ENCODE measurements at regions not wholly inside any gene's neighbourhood (a gene's known extent, or its start where the extent isn't known, plus 50 kb on each side); places are given as distances from the start of the nearest gene placed in this dataset.

- TF ChIP-seq CTCF (IDR thresholded peaks at IDR 0.05; ENCODE audit: insufficient read depth, low read length): no peak
- DNase-seq (ENCODE audit: low read depth): no peak
Observed at GRCh38 chr2:204171432-204172144, 235.0 kb downstream of the ICOS start.

GRCh38 chr2:204172145-204172600 lies 235.6 kb downstream of the ICOS start:
- no peak overlapping the region for H3K4me3 ChIP-seq (ENCODE audit: low read depth, low read length)
- TF ChIP-seq CTCF (IDR thresholded peaks at IDR 0.05; ENCODE audit: insufficient read depth, low read length): no peak
- DNase-seq (ENCODE audit: low read depth): no peak

More at GRCh38 chr2:204171432-204172144, 235.0 kb downstream of the ICOS start:
- H3K4me3 ChIP-seq (ENCODE audit: low read depth, low read length): no peak overlapping the region

- TF ChIP-seq CTCF (IDR thresholded peaks at IDR 0.05; ENCODE audit: insufficient read depth, low read length): no peak
- H3K4me3 ChIP-seq (ENCODE audit: low read depth, low read length): no peak overlapping the region
- DNase-seq (ENCODE audit: low read depth): no peak
Observed at GRCh38 chr2:204174034-204174433, 237.5 kb downstream of the ICOS start.

- DNase-seq (ENCODE audit: low read depth): no peak
- TF ChIP-seq CTCF (IDR thresholded peaks at IDR 0.05; ENCODE audit: insufficient read depth, low read length): no peak
- no peak overlapping the region for H3K4me3 ChIP-seq (ENCODE audit: low read depth, low read length)
Observed at GRCh38 chr2:204175552-204176271, 239.1 kb downstream of the ICOS start.

- no peak for TF ChIP-seq CTCF (IDR thresholded peaks at IDR 0.05; ENCODE audit: insufficient read depth, low read length)
- DNase-seq (ENCODE audit: low read depth): no peak
Observed at GRCh38 chr2:204176306-204176705, 239.7 kb downstream of the ICOS start.

GRCh38 chr2:204177251-204177976 lies 240.9 kb downstream of the ICOS start:
- no peak for TF ChIP-seq CTCF (IDR thresholded peaks at IDR 0.05; ENCODE audit: insufficient read depth, low read length)

More at GRCh38 chr2:204176306-204176705, 239.7 kb downstream of the ICOS start:
- H3K4me3 ChIP-seq (ENCODE audit: low read depth, low read length): no peak overlapping the region

More at GRCh38 chr2:204177251-204177976, 240.9 kb downstream of the ICOS start:
- no peak for DNase-seq (ENCODE audit: low read depth)
- H3K4me3 ChIP-seq (ENCODE audit: low read depth, low read length): no peak overlapping the region

Measured in fibroblast of the aortic adventitia (primary cell).